ENCODE measurements at regions not wholly inside any gene's neighbourhood (a gene's known extent, or its start where the extent isn't known, plus 50 kb on each side); places are given as distances from the start of the nearest gene placed in this dataset.

- TF ChIP-seq MYC (IDR thresholded peaks at IDR 0.05; ENCODE audit: low read depth, low read length) (no peak), CTCF (IDR thresholded peaks at IDR 0.05; ENCODE audit: low read depth, low read length) (no peak)
Observed at GRCh38 chr3:159219231-159219630, 417.4 kb downstream of the MFSD1 start.

Measured in NB4 (cell line).